GM12891 (cell line): ENCODE measurements at regions not wholly inside any gene's neighbourhood (a gene's known extent, or its start where the extent isn't known, plus 50 kb on each side); places are given as distances from the start of the nearest gene placed in this dataset.

Source experiments
- POLR2A ChIP-seq: IDR thresholded peaks from 2 replicates; pipeline ENCODE4 v1.6.1; 2011; ENCODE audit warnings: low read depth, low read length, control low read depth
- POLR2AphosphoS5 ChIP-seq: IDR thresholded peaks from 2 replicates; pipeline ENCODE4 v1.6.1; 2011; ENCODE audit warnings: low read depth, low read length, control low read depth
- POU2F2 ChIP-seq: IDR thresholded peaks from 2 replicates; pipeline ENCODE4 v1.6.1; 2011; ENCODE audit warnings: low read depth, mild to moderate bottlenecking, control low read depth, low read length, moderate library complexity
- SPI1 ChIP-seq: IDR thresholded peaks from 2 replicates; pipeline ENCODE4 v1.6.1; 2011; ENCODE audit warnings: low read depth, low read length, control low read depth
- TAF1 ChIP-seq: IDR thresholded peaks from 2 replicates; pipeline ENCODE4 v1.6.1; 2011; ENCODE audit warnings: low read depth, low read length, control low read depth

DNA sequence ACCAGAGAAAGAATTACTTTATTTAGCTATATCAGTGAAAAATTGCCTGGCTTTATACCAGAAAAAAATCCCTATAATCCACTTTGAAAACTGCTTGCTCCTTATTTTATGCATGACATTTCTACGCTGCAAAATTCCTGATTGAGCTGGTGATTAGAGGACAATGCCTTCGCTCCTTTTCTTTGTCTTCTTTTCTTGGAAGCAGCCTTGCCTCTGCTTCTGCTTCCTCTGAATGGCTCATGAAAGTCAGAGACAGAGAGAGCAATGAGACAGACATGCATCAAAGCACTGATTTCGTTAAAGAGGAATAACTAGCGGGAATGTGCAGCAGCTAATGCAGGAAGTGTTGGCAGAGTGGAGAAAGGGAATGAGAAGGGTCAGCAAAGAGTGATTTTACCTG lies 294.3 kb upstream of the IGFBP7 start:
- no peak for TF ChIP-seq POLR2AphosphoS5
- TF ChIP-seq POLR2A, result no peak
- TF ChIP-seq POU2F2, result no peak
- no peak for TF ChIP-seq TAF1
- TF ChIP-seq SPI1, result no peak
